GM18507 (cell line): ENCODE measurements at regions not wholly inside any gene's neighbourhood (a gene's known extent, or its start where the extent isn't known, plus 50 kb on each side); places are given as distances from the start of the nearest gene placed in this dataset.
"Not testable (repeated sequence)": the region's sequence is repeated elsewhere in the genome, so short reads cannot be mapped to it uniquely, and the experiment has no call there.

Source experiments
- DNase-seq: peaks from one replicate; pipeline ENCODE4 v3.0.0; 2011; ENCODE audit warnings: low read depth; ENCODE audit not compliant: insufficient read length; ENCODE audit errors: extremely low spot score
- FAIRE-seq: peaks from 2 replicates; lab custom pipeline; 2011; peaks lifted over from hg19 to GRCh38; lab: Jason Lieb, UNC

DNA sequence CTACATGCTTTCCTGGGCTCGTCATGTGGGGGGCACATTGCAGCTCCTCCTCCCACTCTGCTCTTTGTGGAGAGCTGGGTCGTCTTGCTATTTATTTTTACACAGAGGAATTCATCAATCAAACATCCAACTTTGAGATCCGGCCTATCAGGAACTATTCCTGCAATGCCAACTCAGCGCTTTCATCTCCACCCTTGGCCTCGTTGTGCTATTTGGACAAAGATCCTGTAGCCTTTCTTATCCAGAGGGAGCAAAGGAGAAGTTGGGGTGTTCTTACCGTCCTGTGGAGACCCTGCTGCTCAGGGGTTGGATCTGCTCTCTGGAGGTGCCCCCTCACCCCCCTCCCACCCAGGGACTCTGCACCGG is 92.1 kb downstream of the ASB1 start:
- no peak for FAIRE-seq

DNA sequence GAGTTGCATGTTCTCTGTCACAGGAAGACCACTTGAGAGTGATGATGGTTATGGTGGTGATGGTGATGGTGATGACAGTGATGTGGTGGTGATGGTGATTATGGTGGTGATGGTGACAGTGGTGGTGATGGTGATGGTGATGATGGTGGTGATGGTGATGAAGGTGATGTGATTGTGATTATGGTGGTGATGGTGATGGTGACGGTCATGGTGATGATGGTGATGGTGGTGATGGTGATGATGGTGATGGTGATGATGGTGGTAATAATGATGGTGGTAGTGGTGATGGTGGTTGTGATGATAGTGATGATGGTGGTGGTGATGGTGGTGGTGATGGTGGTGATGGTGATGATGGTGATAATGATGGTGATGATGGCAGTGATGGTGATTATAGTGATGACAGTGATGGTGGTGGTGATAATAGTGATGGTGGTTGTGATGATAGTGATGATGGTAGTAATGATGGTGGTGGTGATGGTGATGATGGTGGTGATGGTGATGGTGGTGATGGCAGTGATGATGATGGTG is 93.7 kb downstream of the ASB1 start:
- DNase-seq (no peak), FAIRE-seq (no peak)

More for the DNA sequence above, 92.1 kb downstream of the ASB1 start:
- no peak for DNase-seq

DNA sequence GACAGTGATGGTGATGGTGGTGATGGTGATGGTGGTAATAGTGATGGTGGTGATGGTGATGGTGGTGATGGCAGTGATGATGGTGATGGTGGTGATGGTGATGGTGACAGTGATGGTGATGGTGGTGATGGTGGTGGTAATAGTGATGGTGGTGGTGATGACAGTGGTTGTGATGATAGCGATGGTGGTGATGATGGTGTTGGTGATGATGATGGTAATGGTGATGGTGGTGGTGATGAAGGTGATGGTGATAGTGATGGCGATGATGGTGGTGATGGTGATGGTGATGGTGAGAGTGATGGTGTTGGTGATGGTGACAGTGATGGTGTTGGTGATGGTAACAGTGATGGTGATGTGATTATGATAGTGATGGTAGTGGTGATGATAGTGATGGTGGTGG is 94.3 kb downstream of the ASB1 start:
- DNase-seq (no peak), FAIRE-seq (no peak)

DNA sequence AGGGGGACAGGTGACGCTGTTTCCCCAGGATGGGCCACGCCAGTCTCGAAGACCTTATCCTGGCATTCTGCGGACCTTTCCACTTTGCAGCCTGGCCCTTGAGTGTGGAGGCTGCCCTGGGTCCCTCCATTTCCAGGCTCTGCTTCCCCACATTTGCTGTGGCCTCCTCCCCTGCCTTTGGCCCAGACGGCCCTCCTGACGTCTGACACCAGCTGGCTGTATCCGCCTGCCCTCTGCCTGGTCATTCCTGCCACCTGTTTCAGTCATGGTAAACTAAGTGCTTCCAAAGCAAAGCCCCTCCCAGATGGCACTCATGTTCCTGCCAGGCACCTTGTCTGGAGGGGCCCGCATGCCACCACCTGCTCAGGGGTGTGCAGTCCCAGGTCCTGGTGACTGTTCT is 95.1 kb downstream of the ASB1 start:
- DNase-seq (no peak), FAIRE-seq (no peak)

DNA sequence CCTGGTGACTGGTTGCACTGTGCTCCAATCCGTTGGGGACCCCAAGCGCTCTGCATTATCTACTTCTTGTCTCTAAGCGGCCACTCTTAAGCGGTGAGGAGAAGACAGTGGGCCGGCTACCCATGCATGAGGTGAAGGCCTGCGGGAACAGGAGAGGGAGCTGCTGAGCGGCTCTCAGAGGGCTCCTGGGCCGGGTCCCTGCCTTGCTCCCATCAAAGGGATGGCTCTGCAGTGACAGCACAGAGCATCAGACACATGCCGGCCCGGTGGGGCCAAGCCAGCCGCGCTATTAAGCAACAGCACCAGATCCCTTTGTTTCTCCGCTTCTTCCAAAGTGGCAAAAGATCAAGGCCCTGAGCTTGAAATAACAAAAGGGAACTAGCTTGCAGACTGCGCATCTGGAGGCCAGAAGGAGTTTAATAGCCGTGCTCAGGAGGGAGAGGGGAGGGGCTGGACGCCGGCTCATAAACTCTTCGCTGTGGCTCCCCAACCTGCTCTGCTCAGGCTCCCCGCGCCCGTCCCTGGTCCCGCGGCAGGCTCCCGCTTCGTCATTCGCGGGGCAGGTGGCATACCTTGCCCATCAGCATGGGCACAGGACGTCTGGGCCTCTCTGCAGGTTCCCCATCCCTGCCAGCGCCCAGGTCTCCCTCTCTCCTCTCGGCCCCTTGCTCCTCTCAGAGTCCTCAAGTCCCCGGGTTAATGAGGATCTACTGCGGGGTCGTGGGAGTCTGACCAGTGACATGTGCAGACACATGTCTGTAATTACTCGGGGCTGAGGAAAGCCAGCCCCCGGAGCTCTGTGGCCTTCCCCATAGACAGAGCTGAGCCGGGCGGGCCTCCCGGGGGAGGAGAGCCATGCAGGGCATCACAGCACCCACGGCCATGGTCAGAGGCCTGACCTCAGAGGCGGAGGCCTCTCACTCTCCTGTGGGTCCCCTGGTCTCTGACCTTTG is 96.7 kb downstream of the ASB1 start:
- no peak for DNase-seq
- FAIRE-seq: no peak

DNA sequence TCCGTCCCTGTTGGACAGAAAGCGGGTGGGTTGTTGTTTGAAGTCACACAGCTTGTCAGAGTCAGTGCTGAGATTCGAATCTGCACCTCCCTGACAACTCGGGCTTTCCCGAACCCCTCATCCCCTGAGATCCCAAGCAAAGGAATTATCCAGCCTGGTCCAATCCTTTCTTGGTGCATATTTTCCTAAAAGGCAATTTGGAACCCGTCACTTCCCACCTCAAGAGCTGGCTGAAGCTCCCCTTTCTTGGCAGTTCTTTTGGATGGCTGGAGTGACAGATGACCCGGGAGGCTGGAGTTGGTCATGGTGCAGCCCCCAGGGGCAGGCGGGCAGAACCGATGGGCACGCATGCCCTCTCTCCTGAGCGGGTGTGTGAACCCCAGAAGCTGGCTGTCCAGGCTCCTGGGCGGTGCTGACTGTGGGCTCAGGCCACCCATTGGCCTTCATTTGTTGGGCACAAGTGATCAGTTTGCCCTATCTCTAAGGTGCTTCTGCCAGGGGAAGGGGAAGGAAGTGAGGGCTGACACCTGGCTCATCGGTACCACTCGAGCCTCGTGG is 97.8 kb downstream of the ASB1 start:
- no peak for FAIRE-seq
- DNase-seq: no peak

DNA sequence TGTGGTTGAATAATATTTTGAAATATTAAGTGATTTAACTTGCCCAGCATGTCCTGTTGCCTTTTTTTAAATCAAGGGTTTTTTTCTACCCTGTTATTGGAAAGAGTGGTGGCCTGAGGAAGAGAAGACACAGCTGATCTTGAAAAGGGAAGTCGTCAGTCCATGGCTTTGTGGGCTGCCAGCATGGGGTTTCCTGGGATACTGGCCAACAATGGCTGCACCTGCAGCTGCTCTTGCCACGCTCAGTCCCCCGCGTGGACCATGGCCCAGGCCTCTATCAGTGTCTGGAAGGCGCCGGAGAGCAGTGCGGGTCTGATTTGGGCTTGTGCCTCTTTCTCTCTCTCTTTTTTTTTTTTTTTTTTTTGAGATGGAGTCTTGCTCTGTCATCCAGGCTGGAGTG is 99.3 kb downstream of the ASB1 start:
- FAIRE-seq (no peak), DNase-seq (no peak)

DNA sequence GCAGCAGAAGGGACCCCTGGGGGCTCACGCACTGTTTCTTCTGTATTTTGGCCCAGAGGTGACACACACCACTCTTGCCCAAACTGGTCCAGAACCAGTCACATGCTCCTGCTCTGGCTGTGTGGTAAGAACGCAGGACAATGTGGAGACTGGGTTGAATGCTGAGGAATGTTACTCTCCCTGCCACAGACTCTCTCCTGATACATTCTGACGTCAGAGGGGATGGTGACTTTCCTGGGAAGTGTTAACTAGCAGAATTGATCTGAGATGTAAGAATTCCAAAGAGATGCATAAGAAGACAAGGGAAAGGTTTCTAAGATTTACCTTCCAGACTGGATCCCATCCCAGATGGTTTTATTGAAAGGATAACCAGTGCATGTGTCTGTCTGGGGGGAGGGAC is 100.8 kb downstream of the ASB1 start:
- no peak for FAIRE-seq
- DNase-seq: no peak

DNA sequence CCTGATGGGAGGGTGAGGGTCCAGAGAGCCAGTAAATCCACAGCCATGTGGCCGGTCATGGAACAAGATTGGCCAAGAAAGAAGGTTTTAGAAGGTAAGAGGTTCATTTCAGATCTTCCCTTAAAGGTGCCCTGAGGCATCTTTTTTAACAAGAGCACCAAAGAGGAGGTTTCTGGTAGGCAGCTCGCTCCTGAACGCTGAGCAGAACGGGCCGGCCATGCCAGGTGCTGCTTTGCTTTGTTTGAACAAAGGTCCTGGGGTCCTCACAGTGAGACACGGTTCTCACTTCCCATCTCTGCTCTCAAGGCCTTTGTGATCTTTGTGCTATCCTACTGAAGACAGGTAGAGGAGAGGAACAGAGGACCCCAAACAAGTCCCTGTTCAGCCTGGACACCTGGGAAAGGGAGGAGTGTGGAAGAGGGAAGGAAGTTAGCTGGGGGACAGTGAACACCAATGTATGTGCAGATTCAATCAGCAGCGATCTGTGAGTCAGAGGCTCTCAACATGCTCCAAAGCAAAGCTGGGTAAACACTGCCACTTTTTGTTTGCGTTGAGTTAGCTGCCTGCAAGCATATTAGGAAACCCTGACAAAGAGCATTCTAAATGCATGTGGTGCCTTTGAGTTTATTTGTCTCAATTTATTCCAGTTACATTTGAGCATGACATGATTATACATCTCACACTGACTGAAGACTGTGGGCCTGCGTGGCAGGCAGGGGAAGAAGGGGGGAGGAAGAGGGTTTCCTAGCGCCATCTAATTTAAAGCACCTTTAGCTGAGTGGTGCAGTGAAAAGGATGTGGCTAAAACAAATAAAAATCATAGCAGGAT is 102.4 kb downstream of the ASB1 start:
- FAIRE-seq: no peak
- DNase-seq: no peak

DNA sequence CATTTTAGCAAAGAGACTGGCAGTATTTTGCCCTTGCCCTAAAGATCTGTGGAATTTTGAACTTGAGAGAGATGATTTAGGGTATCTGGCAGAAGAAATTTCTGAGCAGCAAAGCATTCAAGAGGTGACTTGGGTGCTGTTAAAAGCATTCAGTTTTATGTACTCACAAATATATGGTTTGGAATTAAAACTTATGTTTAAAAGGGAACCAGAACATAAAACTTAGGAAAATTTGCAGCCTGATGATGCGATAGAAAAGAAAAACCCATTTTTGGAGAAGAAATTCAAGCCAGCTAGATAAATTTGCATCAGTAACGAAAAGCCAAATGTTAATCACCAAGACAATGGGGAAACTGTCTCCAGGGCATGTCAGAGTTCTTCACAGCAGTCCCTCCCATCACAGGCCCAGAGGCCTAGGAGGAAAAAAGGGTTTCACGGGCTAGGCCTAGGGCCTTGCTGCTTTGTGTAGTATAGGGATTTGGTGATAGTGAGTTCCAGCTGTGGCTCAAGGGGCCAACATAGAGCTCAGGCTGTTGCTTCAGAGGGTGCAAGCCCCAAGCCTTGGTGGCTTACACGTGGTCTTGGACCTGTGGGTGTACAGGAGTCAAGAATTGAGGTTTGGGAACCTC is 104.4 kb downstream of the ASB1 start:
- DNase-seq, FAIRE-seq: not testable (repeated sequence)

DNA sequence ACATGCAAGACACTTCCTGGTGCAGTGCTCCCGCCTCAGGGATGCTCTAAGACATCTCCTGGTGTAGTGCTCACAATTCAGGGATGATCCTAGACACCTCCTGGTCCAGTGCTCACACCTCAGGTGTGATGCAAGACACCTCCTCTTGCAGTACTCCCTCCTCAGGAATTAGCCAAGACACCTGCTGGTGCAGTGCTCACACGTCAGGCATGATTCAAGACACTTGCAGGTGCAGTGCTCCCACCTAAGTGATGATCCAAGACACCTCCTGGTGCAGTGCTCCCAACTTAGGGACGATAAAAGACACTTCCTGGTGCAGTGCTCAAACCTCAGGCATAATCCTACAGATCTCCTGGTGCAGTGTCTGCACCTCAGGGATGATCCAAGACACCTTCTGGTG is 117.0 kb downstream of the ASB1 start:
- DNase-seq, FAIRE-seq: not testable (repeated sequence)

DNA sequence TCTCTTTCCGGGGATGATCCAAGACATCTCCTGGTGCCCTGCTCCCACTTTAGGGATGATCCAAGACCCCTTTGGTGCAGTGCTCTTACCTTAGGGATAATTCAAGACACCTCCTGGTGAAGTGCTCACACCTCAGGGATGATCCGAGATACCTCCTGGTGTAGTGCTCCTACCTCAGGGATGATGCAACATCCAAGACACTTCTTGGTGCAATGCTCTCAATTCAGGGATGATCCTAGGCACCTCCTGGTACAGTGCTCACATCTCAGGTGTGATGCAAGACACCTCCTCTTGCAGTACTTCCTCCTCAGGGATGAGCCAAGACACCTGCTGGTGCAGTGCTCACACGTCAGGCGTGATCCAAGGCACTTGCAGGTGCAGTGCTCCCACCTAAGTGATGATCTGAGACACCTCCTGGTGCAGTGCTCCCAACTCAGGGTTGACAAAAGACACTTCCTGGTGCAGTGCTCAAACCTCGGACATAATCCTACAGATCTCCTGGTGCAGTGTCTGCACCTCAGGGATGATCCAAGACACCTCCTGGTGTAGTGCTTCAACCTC is 122.3 kb downstream of the ASB1 start:
- DNase-seq (no peak), FAIRE-seq (no peak)

DNA sequence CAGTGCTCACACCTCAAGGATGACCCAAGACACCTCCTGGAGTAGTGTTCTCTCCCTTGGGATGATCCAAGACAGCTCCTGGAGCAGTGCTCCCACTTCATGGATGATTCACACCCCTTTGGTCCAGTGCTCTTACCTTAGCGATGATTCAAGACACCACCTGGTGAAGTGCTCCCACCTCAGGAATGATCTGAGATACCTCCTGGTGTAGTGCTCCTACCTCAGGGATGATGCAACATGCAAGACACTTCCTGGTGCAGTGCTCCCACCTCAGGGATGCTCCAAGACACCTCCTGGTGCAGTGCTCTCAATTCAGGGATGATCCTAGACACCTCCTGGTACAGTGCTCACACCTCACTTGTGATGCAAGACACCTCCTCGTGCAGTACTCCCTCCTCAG is 123.1 kb downstream of the ASB1 start:
- FAIRE-seq (no peak), DNase-seq (no peak)

DNA sequence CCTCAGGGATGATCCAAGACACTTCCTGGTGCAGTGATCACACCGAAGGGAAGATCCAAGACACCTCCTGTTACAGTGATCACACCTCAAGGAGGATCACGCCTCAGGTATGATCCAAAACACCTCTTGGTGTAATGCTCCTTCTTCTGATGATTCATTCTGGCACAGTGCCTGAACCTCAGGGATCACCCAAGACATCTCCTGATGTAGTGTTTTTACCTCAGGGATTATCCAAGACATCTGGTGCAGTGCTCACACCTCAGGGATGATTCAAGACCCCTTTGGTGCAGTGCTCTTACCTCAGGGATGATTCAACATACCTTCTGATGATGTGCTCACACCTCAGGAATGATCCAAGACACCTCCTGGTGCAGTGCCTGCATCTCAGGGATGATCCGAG is 124.4 kb downstream of the ASB1 start:
- no peak for FAIRE-seq
- DNase-seq: no peak

DNA sequence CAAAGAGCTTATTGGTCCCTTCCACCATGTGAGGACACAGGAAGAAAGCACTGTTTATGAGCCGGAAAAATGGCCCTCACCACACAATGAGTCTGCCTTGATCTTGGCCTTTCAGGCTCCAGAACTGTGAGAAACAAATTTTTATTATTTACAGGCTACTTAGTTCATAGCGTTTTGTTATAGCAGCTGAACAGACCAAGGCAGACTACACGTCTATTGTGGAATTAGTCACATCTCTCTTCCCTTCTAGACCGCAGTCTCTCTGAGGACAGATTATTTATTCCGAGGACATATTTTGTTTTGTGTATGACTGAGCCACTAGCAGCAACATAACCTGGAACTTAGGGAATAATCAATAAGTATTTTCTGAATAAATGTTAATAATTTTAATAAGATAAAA is 125.5 kb downstream of the ASB1 start:
- DNase-seq (no peak), FAIRE-seq (no peak)

DNA sequence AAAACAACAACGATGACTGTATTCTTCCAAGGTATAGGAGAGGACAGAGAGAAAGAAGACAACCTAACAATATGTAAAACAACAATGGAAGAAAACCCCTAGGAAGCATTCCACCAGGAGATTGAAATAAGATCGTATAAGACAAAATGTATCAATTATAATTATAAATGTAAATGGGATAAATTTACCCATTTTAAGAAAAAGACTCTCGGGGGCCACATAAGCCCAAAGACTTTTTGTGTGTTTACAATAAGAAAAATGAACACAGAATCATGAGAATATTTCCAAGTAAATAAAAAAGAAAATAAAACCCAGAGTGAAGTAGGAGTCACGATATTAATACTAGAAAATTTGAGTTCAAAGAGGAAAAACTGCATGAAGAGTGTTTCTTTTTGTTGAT is 126.4 kb downstream of the ASB1 start:
- DNase-seq (no peak), FAIRE-seq (no peak)

DNA sequence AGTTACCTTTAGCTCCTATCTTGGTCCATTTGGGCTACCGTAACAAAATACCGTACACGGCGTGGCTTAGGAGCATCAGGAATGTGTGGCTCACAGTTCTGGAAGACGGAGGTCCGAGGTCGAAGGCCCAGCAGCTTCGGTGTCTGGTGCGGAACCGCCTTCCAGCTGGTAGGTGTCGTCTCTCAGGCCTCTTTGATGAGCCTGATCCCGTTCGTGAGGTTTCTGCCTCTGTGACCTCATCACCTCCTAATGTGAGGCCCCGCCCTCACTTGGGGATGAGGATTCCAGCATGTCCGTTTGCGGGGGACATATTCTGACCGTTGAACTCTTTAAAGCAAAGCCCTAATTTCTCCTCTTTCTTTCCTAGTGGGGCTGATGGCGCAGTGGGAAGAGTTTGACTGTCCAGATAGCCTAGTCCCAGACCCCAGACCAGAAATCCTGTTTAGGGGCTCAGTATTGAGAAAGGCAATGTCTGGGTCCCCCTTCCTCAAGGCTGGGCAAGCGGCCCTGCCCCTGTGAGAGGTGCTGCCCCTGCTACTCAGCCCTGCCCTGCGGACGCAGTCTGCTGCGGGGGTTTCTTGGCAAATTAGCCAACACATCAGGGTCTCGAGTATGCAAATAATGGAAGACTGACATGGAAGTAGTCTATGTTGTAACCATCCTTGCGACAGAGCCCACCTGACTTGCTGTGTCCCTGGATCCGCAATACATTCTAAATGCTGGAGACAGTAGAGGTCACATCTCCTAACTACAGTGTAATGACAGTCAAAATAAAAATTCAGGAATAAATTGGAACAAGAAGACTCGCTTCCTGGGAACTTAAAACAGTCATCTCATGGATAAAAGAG is 128.0 kb downstream of the ASB1 start:
- FAIRE-seq: no peak
- no peak for DNase-seq

DNA sequence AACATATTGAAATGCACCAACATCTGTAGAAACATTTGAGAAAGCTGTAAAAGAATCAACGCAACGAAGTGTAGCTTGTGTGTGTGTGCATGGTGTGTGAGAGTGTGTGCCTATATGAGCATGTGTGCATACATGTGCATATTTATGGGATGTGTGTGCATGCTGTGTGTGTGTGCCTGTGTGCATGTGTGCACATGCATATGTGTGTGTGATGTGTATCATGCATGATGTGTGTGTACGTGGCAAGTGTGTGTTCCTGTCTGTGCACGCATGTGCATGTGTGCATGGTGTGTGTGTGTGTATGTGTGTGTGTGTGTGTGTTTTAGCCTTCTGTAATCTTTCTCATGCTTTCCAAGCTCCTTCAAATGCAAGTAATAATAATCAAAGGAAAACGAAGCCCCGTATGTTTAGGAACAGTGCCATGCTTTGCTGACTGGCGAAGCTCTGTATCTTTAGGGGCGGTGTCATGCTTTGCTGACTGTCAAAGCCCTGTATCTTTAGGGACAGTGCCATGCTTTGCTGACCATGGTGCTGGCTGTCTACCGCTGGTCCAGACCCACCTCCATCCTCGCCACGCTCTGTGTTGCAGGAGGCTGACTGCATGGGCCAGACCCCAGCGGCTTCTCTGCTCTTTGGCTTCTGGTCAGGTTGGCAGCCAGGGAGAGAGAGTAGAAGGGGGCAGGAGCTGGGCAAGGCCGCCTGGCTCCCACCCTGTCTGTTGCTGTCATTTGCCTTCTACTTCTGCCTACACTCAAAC is 129.2 kb downstream of the ASB1 start:
- DNase-seq (no peak), FAIRE-seq (no peak)
